Adrenal gland (tissue), 9 donors: ENCODE measurements at regions not wholly inside any gene's neighbourhood (a gene's known extent, or its start where the extent isn't known, plus 50 kb on each side); places are given as distances from the start of the nearest gene placed in this dataset.
"Not testable (repeated sequence)": the region's sequence is repeated elsewhere in the genome, so short reads cannot be mapped to it uniquely, and the experiment has no call there.

Experiments
- DNase-seq, 7 donors: peaks; one replicate each; pipeline ENCODE4 v3.0.0-alpha.2; 2019 to 2020
- H3K27ac ChIP-seq, 5 donors: fragments of 200-600 bp; sonication (generic) in 4 of 5; 1 replicate in 3 of 5; 2 replicates in 2 of 5; pipeline versions ENCODE4 v1.5.1 to v1.8.0; 2016 to 2020; ENCODE audit warnings: mild to moderate bottlenecking in 1 of 5
- H3K27me3 ChIP-seq: fragments of 200-600 bp; 2 replicates; pipeline ENCODE4 v1.8.0; 2021
- H3K36me3 ChIP-seq, 2 donors: fragments of 200-600 bp; replicated peaks in 1 of 2; 1 replicate in 1 of 2; 2 replicates in 1 of 2; pipeline versions ENCODE4 v1.5.1 to v1.8.0; 2018 to 2022
- H3K4me1 ChIP-seq, 2 donors: fragments of 200-600 bp; replicated peaks in 1 of 2; 1 replicate in 1 of 2; 2 replicates in 1 of 2; pipeline versions ENCODE4 v1.5.1 to v1.8.0; 2018 to 2021
- H3K4me3 ChIP-seq, 4 donors: fragments of 200-600 bp; sonication (generic) in 3 of 4; one replicate each; pipeline ENCODE4 v1.5.1; 2016 to 2018
- H3K9me3 ChIP-seq, 3 donors: fragments of 200-600 bp; sonication (generic) in 1 of 3; replicated peaks in 1 of 3; 1 replicate in 2 of 3; 2 replicates in 1 of 3; pipeline versions ENCODE4 v1.5.1 to v1.8.0; 2016 to 2021
- CTCF ChIP-seq, 6 experiments: fragments of 450-650 bp in 4 of 6; fragments of 200-600 bp in 2 of 6; sonication (generic) in 1 of 6; IDR thresholded peaks; 1 replicate in 5 of 6; 2 replicates in 1 of 6; pipeline versions ENCODE4 v1.5.1 to v1.8.0; 2016 to 2021; ENCODE audit warnings: antibody characterized with exemption in 6 of 6, mild to moderate bottlenecking in 2 of 6, moderate library complexity in 1 of 6
- POLR2A ChIP-seq, 2 donors: fragments of 450-650 bp; IDR thresholded peaks; one replicate each; pipeline ENCODE4 v1.6.1; 2017; ENCODE audit warnings: antibody characterized with exemption in 2 of 2, mild to moderate bottlenecking in 2 of 2, moderate library complexity in 1 of 2
- WGBS, 4 donors: extraction: QIAGEN DNeasy Blood & Tissue Kit in 2 of 4; methylation state at CpG; one replicate each; pipeline versions ENCODE4 v1.1.5 to v1.1.7; 2013 to 2017; 5-methylcytosine and 5-hydroxymethylcytosine counted together
- intact Hi-C, 2 donors: fragments of 100-400 bp; cut with DNase I; formaldehyde crosslinking; loops; one replicate each; pipeline versions ENCODE4 v1.14.1 to v1.15.0; 2022 to 2023
- donor health status: healthy with polysubstance abuse.
- donor health status: Bipolar disorder and iron deficiency.
- donor health status: DM: yes; HTN: yes; CAD: no.
- donor health status: DM: no; HTN: no; CAD: no.
- donor health status: DM: no; HTN: no; CAD: no.

- no peaks in the 10 kb centered on the region for H3K27me3 ChIP-seq
- intact Hi-C loops = no loop called here
- H3K4me1 ChIP-seq = no peaks in the 10 kb centered on the region
- WGBS, 4 donors = 73 to 86% (median 76%) methylated on average over 1 of the region's 1 CpG
- no peaks in the 10 kb centered on the region for H3K9me3 ChIP-seq
- TF ChIP-seq CTCF (IDR thresholded peaks at IDR 0.05) (no peak), POLR2A (IDR thresholded peaks at IDR 0.05) (no peak)
- no peak overlapping the region for H3K27ac ChIP-seq
- no peak overlapping the region for H3K4me3 ChIP-seq
- no peaks in the 10 kb centered on the region for H3K36me3 ChIP-seq
- DNase-seq = no peak
Observed at GRCh38 chr18:1848716-1849115, 722.6 kb downstream of the METTL4 start.

- no peaks in the 10 kb centered on the region for H3K36me3 ChIP-seq
- DNase-seq = no peak
- H3K4me1 ChIP-seq = no peaks in the 10 kb centered on the region
- intact Hi-C loops = no loop called here
- no peaks in the 10 kb centered on the region for H3K9me3 ChIP-seq
- WGBS, 4 donors = 67 to 83% (median 80%) methylated on average over 6 of the region's 6 CpGs
- no peak overlapping the region for H3K4me3 ChIP-seq
- no peaks in the 10 kb centered on the region for H3K27me3 ChIP-seq
- no peak overlapping the region for H3K27ac ChIP-seq
- TF ChIP-seq POLR2A (IDR thresholded peaks at IDR 0.05) (no peak), CTCF (IDR thresholded peaks at IDR 0.05) (no peak)
Observed at GRCh38 chr18:1849386-1849785, 721.9 kb downstream of the METTL4 start.

GRCh38 chr18:1857281-1857680 lies 714.0 kb downstream of the METTL4 start:
- DNase-seq, H3K27ac ChIP-seq, H3K36me3 ChIP-seq, H3K4me1 ChIP-seq, H3K27me3 ChIP-seq, H3K4me3 ChIP-seq, intact Hi-C loops, H3K9me3 ChIP-seq: not testable (repeated sequence)
- WGBS, 4 donors = 62 to 75% (median 68%) methylated on average over 2 of the region's 2 CpGs

GRCh38 chr18:1861473-1861872 lies 709.8 kb downstream of the METTL4 start:
- Histone ChIP-seq H3K9me3 (no peaks in the 10 kb centered on the region), H3K27ac (no peak overlapping the region), H3K27me3 (no peaks in the 10 kb centered on the region), H3K36me3 (no peaks in the 10 kb centered on the region), H3K4me3 (no peak overlapping the region), H3K4me1 (no peaks in the 10 kb centered on the region)
- DNase-seq = no peak
- no peak for TF ChIP-seq POLR2A (IDR thresholded peaks at IDR 0.05)
- no peak for TF ChIP-seq CTCF (IDR thresholded peaks at IDR 0.05)
- intact Hi-C loops = no loop called here
- 84 to 90% (median 86%) methylated on average over 2 of the region's 2 CpGs for WGBS, 4 donors

GRCh38 chr18:1865869-1866268 lies 705.4 kb downstream of the METTL4 start:
- Histone ChIP-seq H3K27me3 (no peaks in the 10 kb centered on the region), H3K27ac (no peak overlapping the region), H3K9me3 (no peaks in the 10 kb centered on the region), H3K36me3 (no peaks in the 10 kb centered on the region), H3K4me3 (no peak overlapping the region), H3K4me1 (no peaks in the 10 kb centered on the region)
- DNase-seq = no peak
- intact Hi-C loops = no loop called here
- 78 to 86% (median 83%) methylated on average over 3 of the region's 3 CpGs; no CpG with 5 or more reads in 1 of the 4 donors for WGBS, 4 donors
- TF ChIP-seq POLR2A (IDR thresholded peaks at IDR 0.05) = no peak
- TF ChIP-seq CTCF (IDR thresholded peaks at IDR 0.05) = no peak
